ENCODE measurements at regions not wholly inside any gene's neighbourhood (a gene's known extent, or its start where the extent isn't known, plus 50 kb on each side); places are given as distances from the start of the nearest gene placed in this dataset.
"Not testable (repeated sequence)": the region's sequence is repeated elsewhere in the genome, so short reads cannot be mapped to it uniquely, and the experiment has no call there.

- POLR2A ChIA-PET = interaction anchor here (0.6 kb wide), 1 partner anchor 404 kb away, joined by 3 read pairs; no protein-coding TSS in a partner anchor
- no CpG with 5 or more reads among the region's 1 CpG for WGBS (ENCODE audit: insufficient coverage)
- peak; percentile 22 to 79 (median 76) for DNase-seq
Observed at GRCh38 chr13:58953638-58954037, 1210.1 kb downstream of the DIAPH3 start.

DNA sequence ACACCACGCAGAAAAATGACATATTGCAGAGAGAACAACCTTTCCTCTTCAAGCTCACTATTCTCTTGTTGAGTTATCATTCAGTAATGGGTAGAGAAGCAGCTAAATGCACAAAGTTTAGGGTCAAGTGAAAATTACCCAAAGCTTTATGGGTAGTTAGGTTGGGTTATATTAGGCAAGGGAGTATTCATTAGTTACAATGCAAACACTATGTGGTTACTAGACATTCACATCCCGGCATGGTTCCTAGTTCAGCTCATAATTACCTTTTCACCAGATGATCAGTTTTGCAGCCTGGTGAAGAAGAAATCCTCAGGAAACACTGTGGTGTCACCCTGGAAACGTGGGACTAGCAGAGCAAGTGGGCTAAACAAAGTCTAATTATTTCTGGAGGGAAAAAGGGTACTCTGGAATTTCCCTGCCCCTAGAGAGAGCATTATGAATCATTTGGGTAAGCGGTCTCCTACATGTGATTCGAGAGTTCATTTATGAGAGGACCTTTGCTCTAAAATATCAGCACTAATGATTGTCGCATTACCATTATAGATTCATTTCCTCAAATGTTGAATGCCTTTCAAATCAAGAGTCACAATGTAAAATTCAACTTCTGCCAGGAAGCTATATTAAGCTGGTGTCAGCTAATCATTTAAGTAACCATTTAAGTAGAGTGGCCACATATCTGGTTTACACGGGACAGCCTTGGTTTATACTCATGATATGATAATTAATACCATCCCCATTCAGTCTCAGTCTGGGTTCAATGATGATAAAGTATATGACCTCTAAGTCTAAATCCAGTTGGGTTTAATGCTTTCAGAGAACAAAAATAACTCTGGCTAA lies 1208.0 kb downstream of the DIAPH3 start:
- ChIA-PET POLR2A (no interaction called here), CTCF (interaction anchor here (1.6 kb wide), 1 partner anchor 1332 kb away, joined by 9 read pairs; no protein-coding TSS in a partner anchor)
- H3K27ac ChIP-seq (ENCODE audit: insufficient read depth in 1 of 2, low read depth in 1 of 2, low read length in 2 of 2, poor library complexity in 1 of 2, severe bottlenecking in 2 of 2) = no peak overlapping the region
- no peaks in the 10 kb centered on the region for H3K36me3 ChIP-seq (ENCODE audit: control insufficient read depth in 4 of 4, insufficient read depth in 4 of 4, low read length in 3 of 4)
- WGBS (ENCODE audit: insufficient coverage) = 94% methylated on average over 3 of the region's 7 CpGs
- H3K4me3 ChIP-seq (ENCODE audit: control insufficient read depth in 1 of 7, extremely low read depth in 1 of 7, insufficient read depth in 4 of 7, low read depth in 2 of 7, low read length in 6 of 7) = no peak overlapping the region
- peaks cover 0 to 6% (median 0%) of the 10 kb centered on the region in 5 experiments for H3K27me3 ChIP-seq (replicated peaks in 2 of 5; ENCODE audit: control insufficient read depth in 4 of 5, insufficient read depth in 5 of 5, low read length in 4 of 5)
- no peak for DNase-seq
- H3K9me3 ChIP-seq (ENCODE audit: control extremely low read depth in 1 of 5, control insufficient read depth in 4 of 5, insufficient read depth in 2 of 5, low read depth in 1 of 5, low read length in 4 of 5) = peaks cover 0 to 5% (median 0%) of the 10 kb centered on the region in 5 experiments
- H3K4me1 ChIP-seq (ENCODE audit: control extremely low read depth in 1 of 4, control insufficient read depth in 4 of 4, insufficient read depth in 4 of 4, low read length in 3 of 4) = peaks cover 3 to 6% (median 5%) of the 10 kb centered on the region in 4 experiments

More at GRCh38 chr13:58953638-58954037, 1210.1 kb downstream of the DIAPH3 start:
- Histone ChIP-seq H3K9me3 (ENCODE audit: control extremely low read depth in 1 of 5, control insufficient read depth in 4 of 5, insufficient read depth in 2 of 5, low read depth in 1 of 5, low read length in 4 of 5) (peaks cover 0 to 14% (median 3%) of the 10 kb centered on the region in 5 experiments), H3K4me1 (ENCODE audit: control extremely low read depth in 1 of 4, control insufficient read depth in 4 of 4, insufficient read depth in 4 of 4, low read length in 3 of 4) (peaks cover 3 to 6% (median 5%) of the 10 kb centered on the region in 4 experiments), H3K27me3 (replicated peaks in 2 of 5; ENCODE audit: control insufficient read depth in 4 of 5, insufficient read depth in 5 of 5, low read length in 4 of 5) (peaks cover 0 to 6% (median 0%) of the 10 kb centered on the region in 5 experiments), H3K4me3 (ENCODE audit: control insufficient read depth in 1 of 7, extremely low read depth in 1 of 7, insufficient read depth in 4 of 7, low read depth in 2 of 7, low read length in 6 of 7) (no peak overlapping the region), H3K36me3 (ENCODE audit: control insufficient read depth in 4 of 4, insufficient read depth in 4 of 4, low read length in 3 of 4) (no peaks in the 10 kb centered on the region), H3K27ac (ENCODE audit: insufficient read depth in 1 of 2, low read depth in 1 of 2, low read length in 2 of 2, poor library complexity in 1 of 2, severe bottlenecking in 2 of 2) (no peak overlapping the region)
- CTCF ChIA-PET = no interaction called here

DNA sequence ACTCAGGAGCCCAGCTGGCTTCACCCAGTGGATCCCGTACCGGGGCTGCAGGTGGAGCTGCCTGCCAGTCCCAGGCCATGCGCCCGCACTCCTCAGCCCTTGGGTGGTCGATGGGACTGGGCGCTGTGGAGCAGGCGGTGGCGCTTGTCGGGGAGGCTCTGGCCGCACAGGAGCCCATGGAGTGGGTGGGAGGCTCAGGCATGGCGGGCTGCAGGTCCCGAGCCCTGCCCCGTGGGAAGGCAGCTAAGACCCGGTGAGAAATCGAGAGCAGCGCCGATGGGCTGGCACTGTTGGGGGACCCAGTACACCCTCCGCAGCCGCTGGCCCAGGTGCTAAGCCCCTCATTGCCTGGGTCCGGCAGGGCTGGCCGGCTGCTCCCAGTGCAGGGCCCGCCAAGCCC lies 1205.6 kb downstream of the DIAPH3 start:
- CTCF ChIA-PET; POLR2A ChIA-PET; DNase-seq; H3K4me1 ChIP-seq (ENCODE audit: control extremely low read depth in 1 of 4, control insufficient read depth in 4 of 4, insufficient read depth in 4 of 4, low read length in 3 of 4); H3K36me3 ChIP-seq (ENCODE audit: control insufficient read depth in 4 of 4, insufficient read depth in 4 of 4, low read length in 3 of 4); H3K9me3 ChIP-seq (ENCODE audit: control extremely low read depth in 1 of 5, control insufficient read depth in 4 of 5, insufficient read depth in 2 of 5, low read depth in 1 of 5, low read length in 4 of 5); H3K27ac ChIP-seq (ENCODE audit: insufficient read depth in 1 of 2, low read depth in 1 of 2, low read length in 2 of 2, poor library complexity in 1 of 2, severe bottlenecking in 2 of 2); H3K4me3 ChIP-seq (ENCODE audit: control insufficient read depth in 1 of 7, extremely low read depth in 1 of 7, insufficient read depth in 4 of 7, low read depth in 2 of 7, low read length in 6 of 7); H3K27me3 ChIP-seq (replicated peaks in 2 of 5; ENCODE audit: control insufficient read depth in 4 of 5, insufficient read depth in 5 of 5, low read length in 4 of 5): not testable (repeated sequence)
- 96% methylated on average over 22 of the region's 22 CpGs for WGBS (ENCODE audit: insufficient coverage)

- no CpG with 5 or more reads among the region's 2 CpGs for WGBS (ENCODE audit: insufficient coverage)
- POLR2A ChIA-PET = no interaction called here
- DNase-seq = peak; percentile 34 to 58 (median 57)
- Histone ChIP-seq H3K27me3 (replicated peaks in 2 of 5; ENCODE audit: control insufficient read depth in 4 of 5, insufficient read depth in 5 of 5, low read length in 4 of 5) (peaks cover 0 to 4% (median 0%) of the 10 kb centered on the region in 5 experiments), H3K9me3 (ENCODE audit: control extremely low read depth in 1 of 5, control insufficient read depth in 4 of 5, insufficient read depth in 2 of 5, low read depth in 1 of 5, low read length in 4 of 5) (no peaks in the 10 kb centered on the region), H3K36me3 (ENCODE audit: control insufficient read depth in 4 of 4, insufficient read depth in 4 of 4, low read length in 3 of 4) (no peaks in the 10 kb centered on the region), H3K4me3 (ENCODE audit: control insufficient read depth in 1 of 7, extremely low read depth in 1 of 7, insufficient read depth in 4 of 7, low read depth in 2 of 7, low read length in 6 of 7) (no peak overlapping the region), H3K4me1 (ENCODE audit: control extremely low read depth in 1 of 4, control insufficient read depth in 4 of 4, insufficient read depth in 4 of 4, low read length in 3 of 4) (no peaks in the 10 kb centered on the region), H3K27ac (ENCODE audit: insufficient read depth in 1 of 2, low read depth in 1 of 2, low read length in 2 of 2, poor library complexity in 1 of 2, severe bottlenecking in 2 of 2) (no peak overlapping the region)
- CTCF ChIA-PET = interaction anchor here (0.7 to 1.6 kb wide), 4 partner anchors 11 to 1335 kb away, joined by 3 to 8 read pairs (median 4); no protein-coding TSS in a partner anchor
Observed at GRCh38 chr13:58960888-58961287, 1202.8 kb downstream of the DIAPH3 start.

DNA sequence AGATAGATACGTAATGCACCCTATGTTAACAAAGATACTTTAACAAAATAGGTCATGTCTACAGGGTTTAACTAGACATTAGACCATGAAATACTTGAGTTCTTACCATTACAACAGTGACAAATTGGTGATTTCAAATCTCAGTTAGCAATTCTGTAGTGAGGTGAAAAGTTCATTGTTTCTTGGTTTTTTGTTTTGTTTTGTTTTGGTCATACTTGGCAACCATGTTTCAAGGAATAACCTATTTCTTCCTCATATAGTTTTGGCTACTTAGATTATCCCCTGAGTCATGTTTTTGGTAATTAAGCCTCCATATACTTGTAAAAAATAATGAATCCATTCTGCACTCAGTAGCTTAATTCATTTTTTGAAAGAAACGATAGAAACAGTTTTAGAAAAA lies 1200.4 kb downstream of the DIAPH3 start:
- ChIA-PET CTCF (no interaction called here), POLR2A (no interaction called here)
- no peak overlapping the region for H3K4me3 ChIP-seq (ENCODE audit: control insufficient read depth in 1 of 7, extremely low read depth in 1 of 7, insufficient read depth in 4 of 7, low read depth in 2 of 7, low read length in 6 of 7)
- WGBS (ENCODE audit: insufficient coverage) = no CpG with 5 or more reads among the region's 2 CpGs
- H3K4me1 ChIP-seq (ENCODE audit: control extremely low read depth in 1 of 4, control insufficient read depth in 4 of 4, insufficient read depth in 4 of 4, low read length in 3 of 4) = no peaks in the 10 kb centered on the region
- H3K9me3 ChIP-seq (ENCODE audit: control extremely low read depth in 1 of 5, control insufficient read depth in 4 of 5, insufficient read depth in 2 of 5, low read depth in 1 of 5, low read length in 4 of 5) = no peaks in the 10 kb centered on the region
- H3K27me3 ChIP-seq (replicated peaks in 2 of 5; ENCODE audit: control insufficient read depth in 4 of 5, insufficient read depth in 5 of 5, low read length in 4 of 5) = peaks cover 0 to 4% (median 0%) of the 10 kb centered on the region in 5 experiments
- no peaks in the 10 kb centered on the region for H3K36me3 ChIP-seq (ENCODE audit: control insufficient read depth in 4 of 4, insufficient read depth in 4 of 4, low read length in 3 of 4)
- no peak overlapping the region for H3K27ac ChIP-seq (ENCODE audit: insufficient read depth in 1 of 2, low read depth in 1 of 2, low read length in 2 of 2, poor library complexity in 1 of 2, severe bottlenecking in 2 of 2)
- peak in 1 of 3 donors; percentile 7 for DNase-seq

GRCh38 chr13:58964048-58964447 lies 1199.7 kb downstream of the DIAPH3 start:
- CTCF ChIA-PET = no interaction called here
- 50% methylated on average over 2 of the region's 3 CpGs for WGBS (ENCODE audit: insufficient coverage)

DNA sequence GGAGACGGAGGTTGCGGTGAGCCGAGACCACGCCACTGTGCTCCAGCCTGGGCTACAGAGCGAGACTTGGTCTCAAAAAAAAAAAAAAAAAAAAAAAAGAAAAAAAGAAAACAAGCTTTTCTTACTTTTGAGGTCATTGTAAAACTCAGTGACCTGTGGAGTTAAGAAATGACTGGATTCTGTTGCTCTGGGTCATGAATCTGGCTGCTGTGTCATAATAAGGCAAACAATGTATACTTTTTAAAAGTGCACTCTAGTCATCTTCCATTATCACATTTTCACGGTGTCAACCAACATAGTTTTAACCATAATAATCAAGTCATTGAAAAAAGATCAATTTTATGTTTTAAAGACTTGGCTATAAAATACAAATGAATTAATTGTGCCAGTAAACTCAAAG lies 1186.6 kb downstream of the DIAPH3 start:
- Histone ChIP-seq H3K27me3 (replicated peaks in 2 of 5; ENCODE audit: control insufficient read depth in 4 of 5, insufficient read depth in 5 of 5, low read length in 4 of 5) (no peaks in the 10 kb centered on the region), H3K4me3 (ENCODE audit: control insufficient read depth in 1 of 7, extremely low read depth in 1 of 7, insufficient read depth in 4 of 7, low read depth in 2 of 7, low read length in 6 of 7) (no peak overlapping the region)
- WGBS (ENCODE audit: insufficient coverage) = 67% methylated on average over 1 of the region's 6 CpGs

More at GRCh38 chr13:58964048-58964447, 1199.7 kb downstream of the DIAPH3 start:
- DNase-seq = no peak
- no peaks in the 10 kb centered on the region for H3K36me3 ChIP-seq (ENCODE audit: control insufficient read depth in 4 of 4, insufficient read depth in 4 of 4, low read length in 3 of 4)
- H3K27me3 ChIP-seq (replicated peaks in 2 of 5; ENCODE audit: control insufficient read depth in 4 of 5, insufficient read depth in 5 of 5, low read length in 4 of 5) = peaks cover 0 to 4% (median 0%) of the 10 kb centered on the region in 5 experiments
- no peaks in the 10 kb centered on the region for H3K4me1 ChIP-seq (ENCODE audit: control extremely low read depth in 1 of 4, control insufficient read depth in 4 of 4, insufficient read depth in 4 of 4, low read length in 3 of 4)
- peaks cover 0 to under 1% (median 0%) of the 10 kb centered on the region in 5 experiments for H3K9me3 ChIP-seq (ENCODE audit: control extremely low read depth in 1 of 5, control insufficient read depth in 4 of 5, insufficient read depth in 2 of 5, low read depth in 1 of 5, low read length in 4 of 5)
- POLR2A ChIA-PET = no interaction called here
- no peak overlapping the region for H3K27ac ChIP-seq (ENCODE audit: insufficient read depth in 1 of 2, low read depth in 1 of 2, low read length in 2 of 2, poor library complexity in 1 of 2, severe bottlenecking in 2 of 2)
- no peak overlapping the region for H3K4me3 ChIP-seq (ENCODE audit: control insufficient read depth in 1 of 7, extremely low read depth in 1 of 7, insufficient read depth in 4 of 7, low read depth in 2 of 7, low read length in 6 of 7)

More for the DNA sequence above, 1186.6 kb downstream of the DIAPH3 start:
- H3K4me1 ChIP-seq (ENCODE audit: control extremely low read depth in 1 of 4, control insufficient read depth in 4 of 4, insufficient read depth in 4 of 4, low read length in 3 of 4) = no peaks in the 10 kb centered on the region
- no peak overlapping the region for H3K27ac ChIP-seq (ENCODE audit: insufficient read depth in 1 of 2, low read depth in 1 of 2, low read length in 2 of 2, poor library complexity in 1 of 2, severe bottlenecking in 2 of 2)
- POLR2A ChIA-PET = no interaction called here
- CTCF ChIA-PET = no interaction called here
- H3K36me3 ChIP-seq (ENCODE audit: control insufficient read depth in 4 of 4, insufficient read depth in 4 of 4, low read length in 3 of 4) = no peaks in the 10 kb centered on the region
- H3K9me3 ChIP-seq (ENCODE audit: control extremely low read depth in 1 of 5, control insufficient read depth in 4 of 5, insufficient read depth in 2 of 5, low read depth in 1 of 5, low read length in 4 of 5) = no peaks in the 10 kb centered on the region
- DNase-seq = no peak
